ENCODE measurements at regions not wholly inside any gene's neighbourhood (a gene's known extent, or its start where the extent isn't known, plus 50 kb on each side); places are given as distances from the start of the nearest gene placed in this dataset.
"Not testable (repeated sequence)": the region's sequence is repeated elsewhere in the genome, so short reads cannot be mapped to it uniquely, and the experiment has no call there.

- TF ChIP-seq CTCF (IDR thresholded peaks at IDR 0.05): no peak
- Mint-ChIP-seq H3K4me1 (peaks cover 14 to 24% of the 10 kb centered on the region in 2 donors), H3K27ac (no peak overlapping the region), H3K4me3 (no peak overlapping the region), H3K36me3 (no peaks in the 10 kb centered on the region), H3K9me3 (no peaks in the 10 kb centered on the region), H3K27me3 (ENCODE audit: low read depth in 2 of 2) (no peaks in the 10 kb centered on the region)
- 91% methylated on average over 14 of the region's 14 CpGs for WGBS (ENCODE audit: insufficient coverage)
- Histone ChIP-seq H3K4me3 (ENCODE audit: low read length) (no peak overlapping the region), H3K27ac (ENCODE audit: low read length) (no peak overlapping the region), H3K27me3 (ENCODE audit: control insufficient read depth, insufficient read depth, low read length) (no peaks in the 10 kb centered on the region), H3K9me3 (ENCODE audit: control insufficient read depth, insufficient read depth, low read length) (peaks cover 3% of the 10 kb centered on the region), H3K36me3 (ENCODE audit: control insufficient read depth, insufficient read depth, low read length) (no peaks in the 10 kb centered on the region), H3K4me1 (ENCODE audit: control insufficient read depth, insufficient read depth, low read length) (peaks cover 23% of the 10 kb centered on the region)
- DNase-seq (no peak), ATAC-seq (no peak)
- intact Hi-C loops (cut with micrococcal nuclease): no loop called here
Measured at GRCh38 chr2:64922482-64923384, 66.5 kb upstream of the SLC1A4 start.

- H3K27ac ChIP-seq (ENCODE audit: low read length): no peak overlapping the region
- WGBS (ENCODE audit: insufficient coverage): 86% methylated on average over 2 of the region's 2 CpGs
- Mint-ChIP-seq H3K9me3 (no peaks in the 10 kb centered on the region), H3K27ac (no peak overlapping the region), H3K4me1 (peaks cover 11 to 18% of the 10 kb centered on the region in 2 donors), H3K4me3 (no peak overlapping the region), H3K27me3 (ENCODE audit: low read depth in 2 of 2) (no peaks in the 10 kb centered on the region), H3K36me3 (no peaks in the 10 kb centered on the region)
- ATAC-seq (no peak), DNase-seq (no peak)
- H3K9me3 ChIP-seq (ENCODE audit: control insufficient read depth, insufficient read depth, low read length): peaks cover 3% of the 10 kb centered on the region
- intact Hi-C loops (cut with micrococcal nuclease): no loop called here
- no peak for TF ChIP-seq CTCF (IDR thresholded peaks at IDR 0.05)
- H3K4me3 ChIP-seq (ENCODE audit: low read length): no peak overlapping the region
- H3K4me1 ChIP-seq (ENCODE audit: control insufficient read depth, insufficient read depth, low read length): peaks cover 17% of the 10 kb centered on the region
- no peaks in the 10 kb centered on the region for H3K27me3 ChIP-seq (ENCODE audit: control insufficient read depth, insufficient read depth, low read length)
- no peaks in the 10 kb centered on the region for H3K36me3 ChIP-seq (ENCODE audit: control insufficient read depth, insufficient read depth, low read length)
Measured at GRCh38 chr2:64923385-64923710, 65.9 kb upstream of the SLC1A4 start.

- Histone ChIP-seq H3K27me3 (ENCODE audit: control insufficient read depth, insufficient read depth, low read length) (no peaks in the 10 kb centered on the region), H3K4me1 (ENCODE audit: control insufficient read depth, insufficient read depth, low read length) (peaks cover 7% of the 10 kb centered on the region), H3K36me3 (ENCODE audit: control insufficient read depth, insufficient read depth, low read length) (no peaks in the 10 kb centered on the region), H3K9me3 (ENCODE audit: control insufficient read depth, insufficient read depth, low read length) (peaks cover 3% of the 10 kb centered on the region), H3K4me3 (ENCODE audit: low read length) (no peak overlapping the region), H3K27ac (ENCODE audit: low read length) (no peak overlapping the region)
- WGBS (ENCODE audit: insufficient coverage): 90% methylated on average over 6 of the region's 6 CpGs
- Mint-ChIP-seq H3K27me3 (ENCODE audit: low read depth in 2 of 2) (no peaks in the 10 kb centered on the region), H3K4me3 (no peak overlapping the region), H3K4me1 (peaks cover 1 to 9% of the 10 kb centered on the region in 2 donors), H3K27ac (peak overlapping the region in 1 of 2 donors; percentile 63), H3K36me3 (no peaks in the 10 kb centered on the region), H3K9me3 (no peaks in the 10 kb centered on the region)
- TF ChIP-seq CTCF (IDR thresholded peaks at IDR 0.05): no peak
- ATAC-seq: no peak
- no peak for DNase-seq
- intact Hi-C loops (cut with micrococcal nuclease): no loop called here
Measured at GRCh38 chr2:64924170-64924934, 64.8 kb upstream of the SLC1A4 start.

- H3K27me3 Mint-ChIP-seq (ENCODE audit: low read depth in 2 of 2); H3K4me3 ChIP-seq (ENCODE audit: low read length); H3K9me3 ChIP-seq (ENCODE audit: control insufficient read depth, insufficient read depth, low read length); DNase-seq; H3K27ac ChIP-seq (ENCODE audit: low read length); ATAC-seq; H3K4me3 Mint-ChIP-seq; H3K36me3 ChIP-seq (ENCODE audit: control insufficient read depth, insufficient read depth, low read length); H3K27me3 ChIP-seq (ENCODE audit: control insufficient read depth, insufficient read depth, low read length); intact Hi-C loops (cut with micrococcal nuclease); H3K9me3 Mint-ChIP-seq; H3K4me1 ChIP-seq (ENCODE audit: control insufficient read depth, insufficient read depth, low read length); H3K36me3 Mint-ChIP-seq; H3K27ac Mint-ChIP-seq: not testable (repeated sequence)
- WGBS (ENCODE audit: insufficient coverage): 97% methylated on average over 2 of the region's 2 CpGs
- H3K4me1 Mint-ChIP-seq: peaks cover 0 to 13% of the 10 kb centered on the region in 2 donors
Measured at GRCh38 chr2:64925930-64926722, 63.1 kb upstream of the SLC1A4 start.

Measured in natural killer cell (primary cell).